ENCODE measurements at regions not wholly inside any gene's neighbourhood (a gene's known extent, or its start where the extent isn't known, plus 50 kb on each side); places are given as distances from the start of the nearest gene placed in this dataset.

DNA sequence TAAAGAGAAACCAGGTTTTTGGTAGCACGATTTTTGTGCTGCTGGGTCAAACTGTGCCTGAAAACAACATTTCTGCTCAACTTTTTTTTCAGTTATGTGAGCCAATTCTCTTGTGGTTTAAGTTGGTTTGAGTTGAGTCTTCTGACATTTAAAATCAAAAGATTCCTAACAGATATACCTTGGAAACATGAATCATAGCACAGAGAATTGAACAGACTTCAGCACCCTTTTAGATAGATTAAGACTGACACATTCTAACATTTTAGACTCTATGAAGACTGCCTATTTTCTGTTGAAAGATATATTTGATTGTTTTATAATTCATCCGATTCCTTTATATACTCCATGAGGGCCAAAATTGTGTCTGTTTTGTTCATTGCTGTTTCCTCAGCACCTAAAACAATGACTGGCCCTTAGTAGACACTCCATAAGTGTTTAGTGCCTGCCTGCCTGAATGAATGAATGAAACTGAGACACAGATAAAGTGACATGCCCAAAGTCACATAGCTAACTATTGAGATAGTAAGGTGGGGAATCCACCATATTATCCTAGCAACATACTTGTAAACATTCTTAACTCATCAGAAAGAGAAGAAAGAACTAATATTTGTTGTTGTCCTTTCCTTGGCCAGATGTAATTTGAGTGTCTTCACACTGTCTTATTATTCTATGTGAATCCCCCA lies 624.0 kb downstream of the MID1IP1 start:
- TF ChIP-seq, protein P1, sequence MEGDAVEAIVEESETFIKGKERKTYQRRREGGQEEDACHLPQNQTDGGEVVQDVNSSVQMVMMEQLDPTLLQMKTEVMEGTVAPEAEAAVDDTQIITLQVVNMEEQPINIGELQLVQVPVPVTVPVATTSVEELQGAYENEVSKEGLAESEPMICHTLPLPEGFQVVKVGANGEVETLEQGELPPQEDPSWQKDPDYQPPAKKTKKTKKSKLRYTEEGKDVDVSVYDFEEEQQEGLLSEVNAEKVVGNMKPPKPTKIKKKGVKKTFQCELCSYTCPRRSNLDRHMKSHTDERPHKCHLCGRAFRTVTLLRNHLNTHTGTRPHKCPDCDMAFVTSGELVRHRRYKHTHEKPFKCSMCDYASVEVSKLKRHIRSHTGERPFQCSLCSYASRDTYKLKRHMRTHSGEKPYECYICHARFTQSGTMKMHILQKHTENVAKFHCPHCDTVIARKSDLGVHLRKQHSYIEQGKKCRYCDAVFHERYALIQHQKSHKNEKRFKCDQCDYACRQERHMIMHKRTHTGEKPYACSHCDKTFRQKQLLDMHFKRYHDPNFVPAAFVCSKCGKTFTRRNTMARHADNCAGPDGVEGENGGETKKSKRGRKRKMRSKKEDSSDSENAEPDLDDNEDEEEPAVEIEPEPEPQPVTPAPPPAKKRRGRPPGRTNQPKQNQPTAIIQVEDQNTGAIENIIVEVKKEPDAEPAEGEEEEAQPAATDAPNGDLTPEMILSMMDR (IDR thresholded peaks at IDR 0.05) = no peak
- TF ChIP-seq POLR2A (IDR thresholded peaks at IDR 0.05) = no peak

All from body of pancreas (tissue), 4 donors.